ENCODE measurements at regions not wholly inside any gene's neighbourhood (a gene's known extent, or its start where the extent isn't known, plus 50 kb on each side); places are given as distances from the start of the nearest gene placed in this dataset.
A peak's percentile ranks its signal among the peaks of the same experiment; 100 is the strongest.
"Not testable (repeated sequence)": the region's sequence is repeated elsewhere in the genome, so short reads cannot be mapped to it uniquely, and the experiment has no call there.

GRCh38 chrX:115702982-115703381, 142.0 kb downstream of the PLS3 start:
- no peak for DNase-seq (ENCODE audit: low read depth in 2 of 2)

GRCh38 chrX:115709039-115709438, 148.1 kb downstream of the PLS3 start:
- DNase-seq (ENCODE audit: low read depth in 2 of 2) = no peak

GRCh38 chrX:115712484-115712883, 151.5 kb downstream of the PLS3 start:
- no peak for DNase-seq (ENCODE audit: low read depth in 2 of 2)

- no peak for DNase-seq (ENCODE audit: low read depth in 2 of 2)
Measured at GRCh38 chrX:115713460-115713859, 152.5 kb downstream of the PLS3 start.

GRCh38 chrX:115719171-115719570, 158.2 kb downstream of the PLS3 start:
- DNase-seq (ENCODE audit: low read depth in 2 of 2) = no peak

- not testable (repeated sequence) for DNase-seq (ENCODE audit: low read depth in 2 of 2)
Measured at GRCh38 chrX:115722724-115723433, 161.9 kb downstream of the PLS3 start.

- DNase-seq (ENCODE audit: low read depth in 2 of 2) = not testable (repeated sequence)
Measured at GRCh38 chrX:115725370-115725769, 164.4 kb downstream of the PLS3 start.

- DNase-seq (ENCODE audit: low read depth in 2 of 2) = peak in 1 of 2 donors; percentile 8
Measured at GRCh38 chrX:115727792-115728732, 167.1 kb downstream of the PLS3 start.

GRCh38 chrX:115732530-115732929, 171.6 kb downstream of the PLS3 start:
- not testable (repeated sequence) for DNase-seq (ENCODE audit: low read depth in 2 of 2)

GRCh38 chrX:115735269-115735668, 174.3 kb downstream of the PLS3 start:
- DNase-seq (ENCODE audit: low read depth in 2 of 2) = not testable (repeated sequence)
